Common myeloid progenitor, CD34-positive (primary cell): ENCODE measurements at regions not wholly inside any gene's neighbourhood (a gene's known extent, or its start where the extent isn't known, plus 50 kb on each side); places are given as distances from the start of the nearest gene placed in this dataset.

Source experiments
- CTCF ChIA-PET: fragments of 350-600 bp; sonication (Branson Sonifier 250); formaldehyde crosslinking; loops from one replicate; lab custom pipeline; 2021; ENCODE audit warnings: antibody characterized with exemption; lab: Charles Lee
- POLR2A ChIA-PET: fragments of 350-600 bp; sonication (Branson Sonifier 250); formaldehyde crosslinking; loops from one replicate; lab custom pipeline; 2021; ENCODE audit warnings: antibody characterized with exemption; lab: Charles Lee
- DNase-seq, 3 donors: peaks; one replicate each; pipeline versions ENCODE4 v3.0.0 to v3.0.0-alpha.2; 2013
- H3K27ac ChIP-seq, 2 experiments: 1 replicate in 1 of 2; 2 replicates in 1 of 2; pipeline ENCODE4 v1.7.0; 2013; ENCODE audit warnings: inconsistent platforms in 2 of 2, low read length in 2 of 2, mild to moderate bottlenecking in 2 of 2, low read depth in 1 of 2, moderate library complexity in 1 of 2; ENCODE audit not compliant: severe bottlenecking in 2 of 2, insufficient read depth in 1 of 2, poor library complexity in 1 of 2
- H3K27me3 ChIP-seq, 5 experiments: replicated peaks in 2 of 5; 1 replicate in 3 of 5; 2 replicates in 2 of 5; pipeline versions ENCODE4 v1.6.1 to v1.7.0; 2013; ENCODE audit warnings: low read length in 4 of 5, mild to moderate bottlenecking in 2 of 5, moderate library complexity in 2 of 5, inconsistent platforms in 1 of 5; ENCODE audit not compliant: insufficient read depth in 5 of 5, control insufficient read depth in 4 of 5
- H3K36me3 ChIP-seq, 4 experiments: 1 replicate in 2 of 4; 2 replicates in 2 of 4; pipeline versions ENCODE4 v1.6.1 to v1.7.0; 2013; ENCODE audit warnings: low read length in 3 of 4, control low read depth in 1 of 4, mild to moderate bottlenecking in 1 of 4; ENCODE audit not compliant: control insufficient read depth in 4 of 4, insufficient read depth in 4 of 4
- H3K4me1 ChIP-seq, 4 experiments: 1 replicate in 3 of 4; 2 replicates in 1 of 4; pipeline versions ENCODE4 v1.6.1 to v1.7.1; 2013; ENCODE audit warnings: low read length in 3 of 4, mild to moderate bottlenecking in 3 of 4, control low read depth in 1 of 4, inconsistent platforms in 1 of 4, moderate library complexity in 1 of 4; ENCODE audit not compliant: control insufficient read depth in 4 of 4, insufficient read depth in 4 of 4; ENCODE audit errors: control extremely low read depth in 1 of 4
- H3K4me3 ChIP-seq, 7 experiments: 1 replicate in 4 of 7; 2 replicates in 3 of 7; pipeline versions ENCODE4 v1.5.1 to v1.7.0; 2013; ENCODE audit warnings: mild to moderate bottlenecking in 7 of 7, low read length in 6 of 7, moderate library complexity in 6 of 7, inconsistent platforms in 2 of 7, low read depth in 2 of 7, control low read depth in 1 of 7; ENCODE audit not compliant: insufficient read depth in 4 of 7, control insufficient read depth in 1 of 7; ENCODE audit errors: extremely low read depth in 1 of 7
- H3K9me3 ChIP-seq, 5 experiments: 1 replicate in 4 of 5; 2 replicates in 1 of 5; pipeline versions ENCODE4 v1.6.1 to v1.7.1; 2013; ENCODE audit warnings: low read length in 4 of 5, mild to moderate bottlenecking in 2 of 5, inconsistent platforms in 1 of 5, low read depth in 1 of 5, moderate library complexity in 1 of 5; ENCODE audit not compliant: control insufficient read depth in 4 of 5, insufficient read depth in 2 of 5; ENCODE audit errors: control extremely low read depth in 1 of 5
- WGBS: methylation state at CpG from one replicate; pipeline ENCODE4 v1.1.5; 2013; ENCODE audit not compliant: insufficient coverage; 5-methylcytosine and 5-hydroxymethylcytosine counted together

- no peak for DNase-seq
- H3K27ac ChIP-seq: no peak overlapping the region
- H3K36me3 ChIP-seq: no peaks in the 10 kb centered on the region
- H3K9me3 ChIP-seq: no peaks in the 10 kb centered on the region
- H3K4me1 ChIP-seq: no peaks in the 10 kb centered on the region
- no peak overlapping the region for H3K4me3 ChIP-seq
- ChIA-PET CTCF (no interaction called here), POLR2A (no interaction called here)
- 66% methylated on average over 5 of the region's 15 CpGs for WGBS
- peaks cover 0 to 3% (median 0%) of the 10 kb centered on the region in 5 experiments for H3K27me3 ChIP-seq
Observed at GRCh38 chr2:238963161-238963970, 115.5 kb downstream of the TWIST2 start.

DNA sequence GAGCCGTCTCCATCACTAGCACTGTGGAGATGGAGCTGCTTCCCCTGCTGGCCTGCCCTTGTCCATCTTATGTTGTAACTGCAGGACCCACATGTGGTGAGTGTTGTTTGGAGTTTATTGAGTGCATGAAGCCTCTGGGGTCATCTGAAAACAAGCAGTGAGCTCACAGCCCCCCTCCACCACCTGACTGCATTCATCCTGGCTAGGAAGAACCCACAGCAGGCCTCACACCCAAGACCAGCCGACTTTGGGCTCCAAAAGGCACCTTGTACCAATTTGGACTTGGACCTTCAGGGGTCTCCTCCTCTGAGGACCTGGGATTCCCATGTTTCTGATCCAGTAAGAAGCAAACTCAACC is 116.1 kb downstream of the TWIST2 start:
- H3K36me3 ChIP-seq: no peaks in the 10 kb centered on the region
- no peaks in the 10 kb centered on the region for H3K4me1 ChIP-seq
- CTCF ChIA-PET: no interaction called here
- H3K9me3 ChIP-seq: no peaks in the 10 kb centered on the region
- DNase-seq: no peak
- H3K4me3 ChIP-seq: no peak overlapping the region
- WGBS: 91% methylated on average over 2 of the region's 2 CpGs
- POLR2A ChIA-PET: no interaction called here
- H3K27ac ChIP-seq: no peak overlapping the region
- peaks cover 0 to 3% (median 0%) of the 10 kb centered on the region in 5 experiments for H3K27me3 ChIP-seq

DNA sequence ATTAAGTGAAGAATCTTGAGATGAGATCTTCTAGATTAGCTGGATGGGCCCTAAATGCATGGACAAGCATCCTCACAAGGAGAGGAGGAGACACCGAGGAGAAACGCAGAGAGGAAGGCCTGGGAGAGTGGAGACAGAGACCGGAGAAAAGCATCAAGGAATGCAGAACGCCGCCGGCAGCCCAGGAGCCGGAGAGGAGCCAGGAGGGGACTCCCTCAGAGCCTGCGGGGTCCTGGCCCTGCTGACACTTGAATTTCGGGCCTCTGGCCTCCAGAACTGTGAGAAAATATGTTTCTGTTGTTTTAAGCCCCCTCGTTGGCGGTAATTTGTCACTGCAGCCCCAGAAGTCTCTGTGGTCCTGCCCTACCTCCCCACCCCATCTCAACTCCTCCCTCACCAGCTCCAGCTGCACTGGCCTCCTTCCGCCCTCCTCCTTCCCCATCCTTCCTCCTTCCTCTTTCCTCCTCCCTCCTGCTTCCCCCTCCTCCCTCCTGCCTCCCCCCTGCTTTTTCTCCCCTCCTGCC is 116.7 kb downstream of the TWIST2 start:
- ChIA-PET POLR2A (no interaction called here), CTCF (no interaction called here)
- DNase-seq: no peak
- Histone ChIP-seq H3K4me1 (no peaks in the 10 kb centered on the region), H3K4me3 (no peak overlapping the region), H3K36me3 (no peaks in the 10 kb centered on the region), H3K9me3 (no peaks in the 10 kb centered on the region), H3K27me3 (peaks cover 0 to 3% (median 0%) of the 10 kb centered on the region in 5 experiments), H3K27ac (no peak overlapping the region)
- 83% methylated on average over 12 of the region's 12 CpGs for WGBS

DNA sequence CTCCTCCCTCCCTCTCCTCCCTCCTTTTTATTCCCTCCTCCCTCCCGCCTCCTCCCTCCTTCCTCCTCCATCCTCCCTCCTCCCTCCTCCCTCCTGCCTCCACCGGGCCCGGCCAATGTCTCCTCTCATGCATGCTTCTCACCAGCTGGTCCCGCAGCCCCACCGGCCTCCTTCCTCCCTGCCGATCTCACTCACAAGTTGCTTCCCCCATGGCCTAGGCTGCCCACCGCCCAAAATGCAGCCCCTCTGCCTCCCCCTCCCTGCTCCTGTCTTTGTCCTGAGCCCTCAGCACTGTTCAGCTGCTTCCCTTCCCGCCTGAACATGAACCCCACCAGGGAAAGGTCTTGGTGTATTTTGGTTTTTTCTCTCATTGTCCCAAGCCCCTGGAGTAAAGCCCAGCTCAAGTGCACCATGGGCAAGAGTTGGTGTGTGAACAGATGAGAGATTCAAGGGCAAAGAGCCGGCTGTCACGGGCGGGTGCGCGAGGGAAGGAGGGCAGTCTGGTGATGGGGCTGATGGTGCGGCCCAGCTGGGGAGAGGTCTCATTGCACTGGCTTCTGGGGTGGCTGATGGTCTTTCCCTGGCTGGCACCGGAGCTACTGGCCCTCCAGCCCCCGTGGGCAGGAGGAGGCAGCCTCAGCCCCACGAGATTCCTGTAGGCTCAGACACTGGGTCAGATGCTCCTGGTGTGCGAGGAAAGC is 117.6 kb downstream of the TWIST2 start:
- Histone ChIP-seq H3K4me3 (no peak overlapping the region), H3K27me3 (peaks cover 0 to 8% (median 0%) of the 10 kb centered on the region in 5 experiments), H3K4me1 (no peaks in the 10 kb centered on the region), H3K36me3 (no peaks in the 10 kb centered on the region), H3K9me3 (no peaks in the 10 kb centered on the region), H3K27ac (no peak overlapping the region)
- ChIA-PET CTCF (no interaction called here), POLR2A (no interaction called here)
- DNase-seq: no peak
- 91% methylated on average over 12 of the region's 18 CpGs for WGBS

GRCh38 chr2:238966072-238966937 is 118.4 kb downstream of the TWIST2 start:
- ChIA-PET CTCF (no interaction called here), POLR2A (no interaction called here)
- 96% methylated on average over 44 of the region's 46 CpGs for WGBS
- Histone ChIP-seq H3K36me3 (no peaks in the 10 kb centered on the region), H3K9me3 (no peaks in the 10 kb centered on the region), H3K27me3 (peaks cover 0 to 8% (median 0%) of the 10 kb centered on the region in 5 experiments), H3K4me3 (no peak overlapping the region), H3K4me1 (no peaks in the 10 kb centered on the region), H3K27ac (no peak overlapping the region)
- DNase-seq: no peak

GRCh38 chr2:238967031-238967977 is 119.4 kb downstream of the TWIST2 start:
- no peaks in the 10 kb centered on the region for H3K9me3 ChIP-seq
- no peaks in the 10 kb centered on the region for H3K4me1 ChIP-seq
- H3K27ac ChIP-seq: no peak overlapping the region
- ChIA-PET POLR2A (no interaction called here), CTCF (interaction anchor here (0.8 kb wide), 1 partner anchor 139 kb away, joined by 3 read pairs; no protein-coding TSS in a partner anchor)
- H3K27me3 ChIP-seq: peaks cover 0 to 8% (median 0%) of the 10 kb centered on the region in 5 experiments
- WGBS: 89% methylated on average over 42 of the region's 43 CpGs
- H3K4me3 ChIP-seq: no peak overlapping the region
- H3K36me3 ChIP-seq: no peaks in the 10 kb centered on the region
- no peak for DNase-seq
